Thyroid gland (tissue), 4 donors: ENCODE measurements at regions not wholly inside any gene's neighbourhood (a gene's known extent, or its start where the extent isn't known, plus 50 kb on each side); places are given as distances from the start of the nearest gene placed in this dataset.

Experiments used
- DNase-seq, 2 donors: peaks; one replicate each; pipeline ENCODE4 v3.0.0-alpha.2; 2019
- H3K27ac ChIP-seq, 3 donors: fragments of 200-600 bp; sonication (generic); 1 replicate in 2 of 3; 2 replicates in 1 of 3; pipeline ENCODE4 v1.5.1; 2016 to 2019; ENCODE audit warnings: mild to moderate bottlenecking in 1 of 3, moderate library complexity in 1 of 3
- H3K27me3 ChIP-seq: fragments of 200-600 bp; sonication (generic); one replicate; pipeline ENCODE4 v1.5.1; 2019
- H3K36me3 ChIP-seq, 2 donors: fragments of 200-600 bp; sonication (generic); one replicate each; pipeline ENCODE4 v1.5.1; 2016 to 2019
- H3K4me1 ChIP-seq, 2 donors: fragments of 200-600 bp; sonication (generic); one replicate each; pipeline ENCODE4 v1.5.1; 2017 to 2019
- H3K4me3 ChIP-seq, 3 donors: fragments of 200-600 bp; sonication (generic); replicated peaks in 1 of 3; 1 replicate in 2 of 3; 2 replicates in 1 of 3; pipeline ENCODE4 v1.5.1; 2016; ENCODE audit warnings: mild to moderate bottlenecking in 1 of 3
- H3K9me3 ChIP-seq: fragments of 200-600 bp; sonication (generic); one replicate; pipeline ENCODE4 v1.5.1; 2017
- POLR2A ChIP-seq, 2 donors: fragments of 450-650 bp; IDR thresholded peaks; one replicate each; pipeline ENCODE4 v1.6.1; 2017; ENCODE audit warnings: antibody characterized with exemption in 2 of 2, mild to moderate bottlenecking in 2 of 2, moderate library complexity in 1 of 2
- WGBS, 2 donors: methylation state at CpG; one replicate each; pipeline ENCODE4 v1.1.5; 2017; 5-methylcytosine and 5-hydroxymethylcytosine counted together
- intact Hi-C: fragments of 100-400 bp; cut with DNase I; formaldehyde crosslinking; loops from one replicate; pipeline ENCODE4 v1.15.1; 2023
- TF ChIP-seq, protein P1 (sequence below), 6 experiments: fragments of 200-600 bp in 3 of 6; fragments of 450-650 bp in 3 of 6; sonication (generic) in 3 of 6; IDR thresholded peaks; one replicate each; pipeline ENCODE4 v1.5.1; 2016 to 2019; ENCODE audit warnings: antibody characterized with exemption in 6 of 6, mild to moderate bottlenecking in 2 of 6, inconsistent platforms in 1 of 6, moderate library complexity in 1 of 6

DNA sequence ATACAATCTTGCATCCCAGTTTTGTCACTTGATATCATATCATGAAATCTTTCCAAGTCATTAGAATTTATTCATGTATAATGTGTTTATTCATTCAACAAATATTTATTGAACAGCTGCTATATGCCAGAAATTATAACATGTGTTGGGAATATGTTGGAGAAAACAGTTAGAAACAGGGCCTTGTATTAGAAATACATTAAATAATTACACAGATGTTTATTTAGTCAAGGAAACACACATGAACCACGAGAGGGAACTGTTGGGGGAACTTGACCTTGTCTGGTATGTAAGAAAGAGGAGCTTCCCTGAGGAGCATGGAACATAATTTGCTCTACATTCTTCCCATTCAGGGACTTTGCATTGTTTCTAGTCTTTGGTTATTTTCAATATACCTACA is 191.7 kb upstream of the FRMD6 start:
- no peak overlapping the region for H3K27ac ChIP-seq
- H3K27me3 ChIP-seq: no peaks in the 10 kb centered on the region
- TF ChIP-seq POLR2A (IDR thresholded peaks at IDR 0.05): no peak
- TF ChIP-seq, protein P1, sequence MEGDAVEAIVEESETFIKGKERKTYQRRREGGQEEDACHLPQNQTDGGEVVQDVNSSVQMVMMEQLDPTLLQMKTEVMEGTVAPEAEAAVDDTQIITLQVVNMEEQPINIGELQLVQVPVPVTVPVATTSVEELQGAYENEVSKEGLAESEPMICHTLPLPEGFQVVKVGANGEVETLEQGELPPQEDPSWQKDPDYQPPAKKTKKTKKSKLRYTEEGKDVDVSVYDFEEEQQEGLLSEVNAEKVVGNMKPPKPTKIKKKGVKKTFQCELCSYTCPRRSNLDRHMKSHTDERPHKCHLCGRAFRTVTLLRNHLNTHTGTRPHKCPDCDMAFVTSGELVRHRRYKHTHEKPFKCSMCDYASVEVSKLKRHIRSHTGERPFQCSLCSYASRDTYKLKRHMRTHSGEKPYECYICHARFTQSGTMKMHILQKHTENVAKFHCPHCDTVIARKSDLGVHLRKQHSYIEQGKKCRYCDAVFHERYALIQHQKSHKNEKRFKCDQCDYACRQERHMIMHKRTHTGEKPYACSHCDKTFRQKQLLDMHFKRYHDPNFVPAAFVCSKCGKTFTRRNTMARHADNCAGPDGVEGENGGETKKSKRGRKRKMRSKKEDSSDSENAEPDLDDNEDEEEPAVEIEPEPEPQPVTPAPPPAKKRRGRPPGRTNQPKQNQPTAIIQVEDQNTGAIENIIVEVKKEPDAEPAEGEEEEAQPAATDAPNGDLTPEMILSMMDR (IDR thresholded peaks at IDR 0.05): no peak
- intact Hi-C loops: no loop called here
- no peaks in the 10 kb centered on the region for H3K36me3 ChIP-seq
- WGBS, 2 donors: 33 to 45% methylated on average over 1 of the region's 1 CpG
- no peaks in the 10 kb centered on the region for H3K9me3 ChIP-seq
- H3K4me1 ChIP-seq: no peaks in the 10 kb centered on the region
- no peak for DNase-seq
- H3K4me3 ChIP-seq: no peak overlapping the region

DNA sequence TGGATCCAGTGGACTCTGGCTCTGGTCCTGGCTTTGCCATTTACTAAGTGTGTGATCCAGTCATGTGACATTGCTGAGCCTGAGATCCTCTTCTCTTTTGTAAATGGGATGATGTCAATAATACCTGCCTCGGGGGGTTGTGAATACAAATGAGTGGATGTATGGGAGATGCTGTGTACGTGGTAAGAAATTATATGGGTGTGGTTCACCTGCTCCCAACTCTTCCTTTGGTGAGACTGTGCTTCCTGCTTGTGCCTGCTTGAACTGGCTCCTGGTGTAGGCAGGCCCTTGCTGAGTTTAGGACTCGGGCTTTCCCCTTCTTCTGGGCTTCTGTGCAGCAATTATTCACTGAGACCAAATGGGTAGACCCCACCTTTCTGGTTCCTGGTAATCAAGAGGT is 189.5 kb upstream of the FRMD6 start:
- intact Hi-C loops: no loop called here
- H3K4me1 ChIP-seq: no peaks in the 10 kb centered on the region
- no peak for DNase-seq
- H3K36me3 ChIP-seq: no peaks in the 10 kb centered on the region
- no peaks in the 10 kb centered on the region for H3K9me3 ChIP-seq
- H3K27ac ChIP-seq: no peak overlapping the region
- WGBS, 2 donors: 88 to 90% methylated on average over 3 of the region's 3 CpGs
- no peak overlapping the region for H3K4me3 ChIP-seq
- no peaks in the 10 kb centered on the region for H3K27me3 ChIP-seq
- TF ChIP-seq POLR2A (IDR thresholded peaks at IDR 0.05): no peak
- TF ChIP-seq, protein P1 (IDR thresholded peaks at IDR 0.05): no peak

DNA sequence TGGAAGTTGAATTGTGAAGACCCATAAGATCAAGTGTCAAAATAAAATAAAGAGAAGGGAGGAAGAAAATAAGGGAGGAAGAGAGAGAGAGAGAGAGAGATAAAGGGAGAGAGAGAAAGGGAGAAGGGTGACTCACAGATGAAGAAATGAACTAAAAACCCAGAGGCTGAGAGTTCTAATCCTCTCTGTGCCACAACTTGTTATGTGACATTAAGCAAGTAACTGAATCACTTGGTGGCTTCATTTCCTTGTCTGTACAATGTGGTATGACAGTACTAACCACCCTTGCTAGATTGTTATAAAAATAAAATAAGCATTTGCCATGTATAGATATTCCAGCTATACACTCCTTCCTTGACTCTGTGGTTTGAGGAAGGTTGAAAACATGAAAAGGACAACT is 189.0 kb upstream of the FRMD6 start:
- Histone ChIP-seq H3K27ac (no peak overlapping the region), H3K27me3 (no peaks in the 10 kb centered on the region), H3K4me3 (no peak overlapping the region), H3K4me1 (no peaks in the 10 kb centered on the region), H3K9me3 (no peaks in the 10 kb centered on the region), H3K36me3 (no peaks in the 10 kb centered on the region)
- no peak for TF ChIP-seq POLR2A (IDR thresholded peaks at IDR 0.05)
- TF ChIP-seq, protein P1 (IDR thresholded peaks at IDR 0.05): no peak
- intact Hi-C loops: no loop called here
- DNase-seq: no peak

DNA sequence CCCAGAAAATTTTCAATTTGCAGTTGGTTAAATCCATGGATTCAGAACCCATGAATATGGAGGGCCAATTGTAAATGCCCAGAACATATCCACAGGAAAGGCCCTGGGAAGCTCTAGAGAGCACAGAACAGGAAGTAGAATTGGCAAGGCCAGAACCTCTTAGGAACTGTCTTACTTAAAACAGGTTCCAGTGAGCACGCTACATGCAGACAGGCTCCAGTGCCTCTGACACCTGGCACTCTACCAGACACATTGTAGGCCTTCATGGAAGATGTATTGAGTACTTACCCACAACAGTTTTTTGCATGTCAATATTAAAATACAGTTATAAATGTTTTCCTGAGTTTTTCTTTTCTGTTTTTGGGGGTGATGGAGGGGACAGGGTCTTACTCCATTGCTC is 188.2 kb upstream of the FRMD6 start:
- DNase-seq: peak; percentile 34 to 35
- intact Hi-C loops: no loop called here
- no peak for TF ChIP-seq POLR2A (IDR thresholded peaks at IDR 0.05)
- TF ChIP-seq, protein P1 (IDR thresholded peaks at IDR 0.05): no peak
- Histone ChIP-seq H3K27me3 (no peaks in the 10 kb centered on the region), H3K4me3 (no peak overlapping the region), H3K9me3 (no peaks in the 10 kb centered on the region), H3K4me1 (no peaks in the 10 kb centered on the region), H3K27ac (no peak overlapping the region), H3K36me3 (no peaks in the 10 kb centered on the region)
- WGBS, 2 donors: 18 to 38% methylated on average over 1 of the region's 1 CpG

DNA sequence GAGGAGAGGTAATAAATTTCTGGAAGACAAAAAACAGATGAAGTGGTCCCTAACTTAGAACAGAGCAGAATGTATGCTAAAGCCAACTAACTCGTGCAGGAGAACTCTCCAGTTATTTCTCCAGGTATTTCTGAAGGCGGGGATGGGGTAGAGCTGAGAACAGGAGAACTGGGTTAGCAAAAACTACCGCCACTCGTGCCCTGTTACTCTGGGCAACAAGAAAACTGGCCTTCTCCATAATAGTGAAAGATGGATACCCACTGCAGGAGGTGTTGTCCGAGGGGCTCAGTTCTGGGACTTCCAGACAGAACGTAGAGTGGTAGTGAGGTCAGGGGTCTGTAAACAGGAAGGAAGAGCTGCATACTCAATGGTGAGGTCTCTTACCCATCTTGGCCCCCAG is 187.3 kb upstream of the FRMD6 start:
- H3K36me3 ChIP-seq: no peaks in the 10 kb centered on the region
- WGBS, 2 donors: 89 to 90% methylated on average over 6 of the region's 6 CpGs

More for the DNA sequence above, 187.3 kb upstream of the FRMD6 start:
- no peak for DNase-seq
- TF ChIP-seq, protein P1 (IDR thresholded peaks at IDR 0.05): no peak
- no peak for TF ChIP-seq POLR2A (IDR thresholded peaks at IDR 0.05)
- Histone ChIP-seq H3K27me3 (no peaks in the 10 kb centered on the region), H3K4me1 (no peaks in the 10 kb centered on the region), H3K27ac (no peak overlapping the region), H3K4me3 (no peak overlapping the region), H3K9me3 (no peaks in the 10 kb centered on the region)
- intact Hi-C loops: no loop called here
